Ramos (cell line): ENCODE measurements at regions not wholly inside any gene's neighbourhood (a gene's known extent, or its start where the extent isn't known, plus 50 kb on each side); places are given as distances from the start of the nearest gene placed in this dataset.
"Not testable (repeated sequence)": the region's sequence is repeated elsewhere in the genome, so short reads cannot be mapped to it uniquely, and the experiment has no call there.

Experiments used
- in situ Hi-C: fragments of 300-500 bp; cut with MboI; formaldehyde crosslinking; loops from one replicate; pipeline ENCODE4 v1.14.3; 2022; ENCODE audit warnings: low sequenced_read_pairs; ENCODE audit not compliant: unreplicated experiment

DNA sequence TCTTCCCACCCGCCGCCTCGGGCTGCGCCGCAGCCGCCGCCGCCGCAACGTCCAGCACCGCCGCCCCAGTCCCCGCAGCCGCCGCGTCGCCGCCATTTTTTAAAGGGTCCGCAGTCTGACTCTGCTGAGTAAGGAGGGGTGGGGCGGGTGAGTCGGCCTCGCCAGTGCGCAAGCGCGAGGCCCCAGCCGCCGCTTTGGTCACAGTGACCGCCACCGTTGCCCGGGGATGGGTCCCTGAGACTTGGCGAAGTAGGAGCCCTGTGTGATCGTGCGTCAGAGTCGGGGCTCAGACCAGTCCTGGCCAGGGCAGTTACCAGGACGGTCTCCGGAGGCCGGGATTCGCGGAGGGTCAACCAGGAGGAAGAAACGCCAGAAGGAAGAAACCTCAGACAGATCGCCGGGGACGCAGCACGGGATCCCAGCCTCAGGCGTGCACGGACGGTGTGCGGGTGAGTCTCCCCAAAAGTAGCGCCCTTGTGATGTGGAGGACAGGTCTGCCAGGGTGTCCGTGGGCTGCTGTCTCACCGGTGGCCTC is 1414.2 kb upstream of the PCDH10 start:
- in situ Hi-C loops: not testable (repeated sequence)

DNA sequence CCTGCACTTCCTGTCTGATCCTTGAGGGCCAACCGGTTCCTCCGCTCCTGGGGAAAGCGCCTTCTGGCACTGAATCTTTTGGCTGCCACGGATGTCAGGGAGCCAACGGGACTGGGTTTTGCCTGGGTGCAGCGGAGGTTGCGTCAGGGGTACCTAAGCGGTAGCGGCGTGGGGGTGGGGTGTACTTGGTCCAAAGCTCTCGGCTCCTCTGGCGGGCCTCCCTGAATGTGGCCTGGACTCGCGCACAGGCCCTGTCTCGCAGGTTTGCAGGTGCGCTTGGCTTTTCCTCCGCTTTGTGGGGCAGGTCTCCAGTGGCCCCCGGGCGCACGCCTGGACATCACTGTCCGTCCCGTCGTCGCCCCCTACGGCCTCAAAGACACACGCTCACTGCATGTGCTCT is 1410.1 kb upstream of the PCDH10 start:
- in situ Hi-C loops: not testable (repeated sequence)

DNA sequence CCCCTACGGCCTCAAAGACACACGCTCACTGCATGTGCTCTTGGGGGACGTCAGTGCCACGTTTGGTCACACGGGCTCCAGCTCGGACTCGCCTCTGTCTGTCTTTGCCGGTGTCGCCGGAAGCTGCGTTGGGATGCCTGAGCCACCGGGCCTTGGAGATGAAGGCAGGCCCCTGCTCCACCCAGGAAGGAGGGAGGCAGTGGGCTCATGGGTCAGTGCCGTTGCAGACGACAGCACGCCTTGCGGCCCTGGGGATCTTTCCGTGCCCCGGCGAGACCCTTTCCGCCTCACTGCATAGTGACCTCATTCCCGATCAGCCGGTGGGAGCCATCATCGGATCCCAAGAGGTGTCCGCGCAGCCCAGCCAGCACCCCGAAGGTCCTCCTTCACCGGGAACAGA is 1407.3 kb upstream of the PCDH10 start:
- in situ Hi-C loops: not testable (repeated sequence)

- in situ Hi-C loops: not testable (repeated sequence)
These were observed 1406.4 kb upstream of the PCDH10 start for GRCh38 chr4:131742536-131743205.

DNA sequence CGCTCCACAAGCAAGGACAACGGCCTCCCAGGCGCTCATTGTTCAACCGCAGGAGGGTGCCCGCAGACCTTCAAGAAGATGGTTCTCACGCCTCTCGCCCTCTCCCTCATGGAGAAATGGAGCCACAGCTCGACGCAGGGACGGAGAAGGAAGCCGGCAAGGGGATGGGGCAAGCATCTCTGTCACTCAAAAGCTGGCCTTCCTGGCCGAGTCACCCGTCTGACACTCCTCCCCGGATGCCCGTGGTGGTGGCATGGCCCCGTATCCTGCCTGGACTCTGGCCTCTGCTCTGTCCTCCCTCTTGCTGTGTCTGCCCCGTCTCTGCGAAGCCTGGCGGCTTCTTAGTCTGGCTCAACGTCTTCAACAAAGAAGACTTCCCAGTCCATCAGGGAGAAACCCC is 1405.7 kb upstream of the PCDH10 start:
- in situ Hi-C loops: not testable (repeated sequence)

DNA sequence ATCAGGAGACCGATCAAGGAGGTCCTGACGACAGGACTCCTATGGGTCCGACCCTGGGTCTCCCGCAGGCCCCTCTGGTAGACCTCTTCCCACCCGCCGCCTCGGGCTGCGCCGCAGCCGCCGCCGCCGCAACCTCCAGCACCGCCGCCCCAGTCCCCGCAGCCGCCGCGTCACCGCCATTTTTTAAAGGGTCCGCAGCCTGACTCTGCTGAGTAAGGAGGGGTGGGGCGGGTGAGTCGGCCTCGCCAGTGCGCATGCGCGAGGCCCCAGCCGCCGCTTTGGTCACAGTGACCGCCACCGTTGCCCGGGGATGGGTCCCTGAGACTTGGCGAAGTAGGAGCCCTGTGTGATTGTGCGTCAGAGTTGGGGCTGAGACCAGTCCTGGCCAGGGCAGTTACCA is 1401.9 kb upstream of the PCDH10 start:
- in situ Hi-C loops: not testable (repeated sequence)

GRCh38 chr4:131749224-131749623 is 1399.9 kb upstream of the PCDH10 start:
- in situ Hi-C loops: not testable (repeated sequence)

GRCh38 chr4:131750006-131750405 is 1399.1 kb upstream of the PCDH10 start:
- in situ Hi-C loops: not testable (repeated sequence)

DNA sequence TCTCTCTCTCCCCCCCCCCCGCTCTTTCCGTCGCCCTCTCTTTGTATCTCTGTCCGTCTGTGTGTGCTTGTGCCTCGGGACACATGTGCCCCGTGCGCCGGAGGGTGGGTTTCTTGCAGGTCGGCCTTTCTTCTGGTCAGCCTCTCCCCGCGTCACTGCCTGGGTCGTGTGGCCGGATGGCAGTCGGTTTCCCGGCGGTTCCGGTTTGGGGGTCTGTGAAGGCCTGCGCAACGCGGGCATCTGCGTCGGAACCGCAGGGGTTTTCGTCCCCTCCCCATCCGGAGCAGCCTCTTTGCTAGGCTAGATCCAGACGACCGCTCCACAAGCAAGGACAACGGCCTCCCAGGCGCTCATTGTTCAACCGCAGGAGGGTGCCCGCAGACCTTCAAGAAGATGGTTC is 1398.6 kb upstream of the PCDH10 start:
- in situ Hi-C loops: not testable (repeated sequence)

DNA sequence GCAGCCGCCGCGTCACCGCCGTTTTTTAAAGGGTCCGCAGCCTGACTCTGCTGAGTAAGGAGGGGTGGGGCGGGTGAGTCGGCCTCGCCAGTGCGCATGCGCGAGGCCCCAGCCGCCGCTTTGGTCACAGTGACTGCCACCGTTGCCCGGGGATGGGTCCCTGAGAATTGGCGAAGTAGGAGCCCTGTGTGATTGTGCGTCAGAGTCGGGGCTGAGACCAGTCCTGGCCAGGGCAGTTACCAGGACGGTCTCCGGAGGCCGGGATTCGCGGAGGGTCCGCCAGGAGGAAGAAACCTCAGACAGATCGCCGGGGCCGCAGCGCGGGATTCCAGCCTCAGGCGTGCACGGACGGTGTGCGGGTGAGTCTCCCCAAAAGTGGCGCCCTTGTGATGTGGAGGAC is 1386.9 kb upstream of the PCDH10 start:
- in situ Hi-C loops: not testable (repeated sequence)

DNA sequence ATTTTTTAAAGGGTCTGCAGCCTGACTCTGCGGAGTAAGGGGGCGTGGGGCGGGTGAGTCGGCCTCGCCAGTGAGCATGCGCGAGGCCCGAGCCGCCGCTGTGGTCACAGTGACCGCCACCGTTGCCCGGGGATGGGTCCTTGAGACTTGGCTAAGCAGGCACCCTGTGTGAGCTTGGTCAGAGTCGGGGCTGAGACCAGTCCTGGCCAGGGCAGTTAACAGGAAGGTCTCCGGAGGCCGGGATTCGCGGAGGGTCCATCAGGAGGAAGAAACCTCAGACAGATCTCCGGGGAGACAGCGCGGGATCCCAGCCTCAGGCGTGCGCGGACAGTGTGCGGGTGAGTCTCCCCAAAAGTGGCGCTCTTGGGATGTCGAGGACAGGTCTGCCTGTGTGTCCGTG is 1384.4 kb upstream of the PCDH10 start:
- in situ Hi-C loops: no loop called here

GRCh38 chr4:131774382-131774781 is 1374.7 kb upstream of the PCDH10 start:
- in situ Hi-C loops: not testable (repeated sequence)

- in situ Hi-C loops: not testable (repeated sequence)
These were observed 1338.5 kb upstream of the PCDH10 start for GRCh38 chr4:131810565-131810964.
